Panc1 (cell line): ENCODE measurements at regions not wholly inside any gene's neighbourhood (a gene's known extent, or its start where the extent isn't known, plus 50 kb on each side); places are given as distances from the start of the nearest gene placed in this dataset.
"Not testable (repeated sequence)": the region's sequence is repeated elsewhere in the genome, so short reads cannot be mapped to it uniquely, and the experiment has no call there.

ENCODE experiments used
- POLR2AphosphoS5 ChIP-seq: IDR thresholded peaks from 2 replicates; pipeline ENCODE4 v1.6.1; 2012; ENCODE audit warnings: mild to moderate bottlenecking, low read depth, low read length, moderate library complexity
- SIN3A ChIP-seq: IDR thresholded peaks from 2 replicates; pipeline ENCODE4 v1.6.1; 2012; ENCODE audit warnings: low read depth, mild to moderate bottlenecking, low read length, moderate library complexity, borderline replicate concordance; ENCODE audit not compliant: insufficient read depth
- TF ChIP-seq, protein P1 (sequence below): fragments of 450-650 bp; IDR thresholded peaks from 2 replicates; pipeline ENCODE4 v1.5.1; 2017; ENCODE audit warnings: mild to moderate bottlenecking
- TF ChIP-seq, protein P2 (sequence below), 2 experiments: IDR thresholded peaks; 2 replicates each; pipeline ENCODE4 v1.6.1; 2011 to 2012; ENCODE audit warnings: low read depth in 2 of 2, control low read depth in 1 of 2, low read length in 1 of 2, mild to moderate bottlenecking in 1 of 2, moderate library complexity in 1 of 2; ENCODE audit not compliant: insufficient read depth in 1 of 2

DNA sequence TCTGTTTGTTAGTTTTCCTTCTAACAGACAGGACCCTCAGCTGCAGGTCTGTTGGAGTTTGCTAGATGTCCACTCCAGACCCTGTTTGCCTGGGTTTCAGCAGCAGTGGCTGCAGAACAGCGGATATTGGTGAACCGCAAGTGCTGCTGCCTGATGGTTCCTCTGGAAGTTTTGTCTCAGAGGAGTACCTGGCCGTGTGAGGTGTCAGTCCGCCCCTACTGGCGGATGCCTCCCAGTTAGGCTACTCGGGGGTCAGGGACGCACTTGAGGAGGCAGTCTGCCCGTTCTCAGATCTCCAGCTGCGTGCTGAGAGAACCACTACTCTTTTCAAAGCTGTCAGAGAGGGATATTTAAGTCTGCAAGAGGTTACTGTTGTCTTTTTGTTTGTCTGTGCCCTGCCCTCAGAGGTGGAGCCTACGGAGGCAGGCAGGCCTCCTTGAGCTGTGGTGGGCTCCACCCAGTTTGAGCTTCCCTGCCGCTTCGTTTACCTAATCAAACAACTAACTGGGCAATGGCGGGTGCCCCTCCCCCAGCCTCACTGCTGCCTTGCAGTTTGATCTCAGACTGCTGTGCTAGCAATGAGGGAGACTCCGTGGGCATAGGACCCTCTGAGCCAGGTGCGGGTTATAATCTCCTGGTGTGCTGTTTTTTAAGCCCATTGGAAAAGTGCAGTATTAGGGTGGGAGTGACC, 634.3 kb upstream of the CHD1 start:
- TF ChIP-seq, protein P1, sequence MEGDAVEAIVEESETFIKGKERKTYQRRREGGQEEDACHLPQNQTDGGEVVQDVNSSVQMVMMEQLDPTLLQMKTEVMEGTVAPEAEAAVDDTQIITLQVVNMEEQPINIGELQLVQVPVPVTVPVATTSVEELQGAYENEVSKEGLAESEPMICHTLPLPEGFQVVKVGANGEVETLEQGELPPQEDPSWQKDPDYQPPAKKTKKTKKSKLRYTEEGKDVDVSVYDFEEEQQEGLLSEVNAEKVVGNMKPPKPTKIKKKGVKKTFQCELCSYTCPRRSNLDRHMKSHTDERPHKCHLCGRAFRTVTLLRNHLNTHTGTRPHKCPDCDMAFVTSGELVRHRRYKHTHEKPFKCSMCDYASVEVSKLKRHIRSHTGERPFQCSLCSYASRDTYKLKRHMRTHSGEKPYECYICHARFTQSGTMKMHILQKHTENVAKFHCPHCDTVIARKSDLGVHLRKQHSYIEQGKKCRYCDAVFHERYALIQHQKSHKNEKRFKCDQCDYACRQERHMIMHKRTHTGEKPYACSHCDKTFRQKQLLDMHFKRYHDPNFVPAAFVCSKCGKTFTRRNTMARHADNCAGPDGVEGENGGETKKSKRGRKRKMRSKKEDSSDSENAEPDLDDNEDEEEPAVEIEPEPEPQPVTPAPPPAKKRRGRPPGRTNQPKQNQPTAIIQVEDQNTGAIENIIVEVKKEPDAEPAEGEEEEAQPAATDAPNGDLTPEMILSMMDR: not testable (repeated sequence)
- TF ChIP-seq, protein P2, sequence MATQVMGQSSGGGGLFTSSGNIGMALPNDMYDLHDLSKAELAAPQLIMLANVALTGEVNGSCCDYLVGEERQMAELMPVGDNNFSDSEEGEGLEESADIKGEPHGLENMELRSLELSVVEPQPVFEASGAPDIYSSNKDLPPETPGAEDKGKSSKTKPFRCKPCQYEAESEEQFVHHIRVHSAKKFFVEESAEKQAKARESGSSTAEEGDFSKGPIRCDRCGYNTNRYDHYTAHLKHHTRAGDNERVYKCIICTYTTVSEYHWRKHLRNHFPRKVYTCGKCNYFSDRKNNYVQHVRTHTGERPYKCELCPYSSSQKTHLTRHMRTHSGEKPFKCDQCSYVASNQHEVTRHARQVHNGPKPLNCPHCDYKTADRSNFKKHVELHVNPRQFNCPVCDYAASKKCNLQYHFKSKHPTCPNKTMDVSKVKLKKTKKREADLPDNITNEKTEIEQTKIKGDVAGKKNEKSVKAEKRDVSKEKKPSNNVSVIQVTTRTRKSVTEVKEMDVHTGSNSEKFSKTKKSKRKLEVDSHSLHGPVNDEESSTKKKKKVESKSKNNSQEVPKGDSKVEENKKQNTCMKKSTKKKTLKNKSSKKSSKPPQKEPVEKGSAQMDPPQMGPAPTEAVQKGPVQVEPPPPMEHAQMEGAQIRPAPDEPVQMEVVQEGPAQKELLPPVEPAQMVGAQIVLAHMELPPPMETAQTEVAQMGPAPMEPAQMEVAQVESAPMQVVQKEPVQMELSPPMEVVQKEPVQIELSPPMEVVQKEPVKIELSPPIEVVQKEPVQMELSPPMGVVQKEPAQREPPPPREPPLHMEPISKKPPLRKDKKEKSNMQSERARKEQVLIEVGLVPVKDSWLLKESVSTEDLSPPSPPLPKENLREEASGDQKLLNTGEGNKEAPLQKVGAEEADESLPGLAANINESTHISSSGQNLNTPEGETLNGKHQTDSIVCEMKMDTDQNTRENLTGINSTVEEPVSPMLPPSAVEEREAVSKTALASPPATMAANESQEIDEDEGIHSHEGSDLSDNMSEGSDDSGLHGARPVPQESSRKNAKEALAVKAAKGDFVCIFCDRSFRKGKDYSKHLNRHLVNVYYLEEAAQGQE (IDR thresholded peaks at IDR 0.05; ENCODE audit: insufficient read depth in 1 of 2, low read depth in 2 of 2, low read length in 1 of 2): not testable (repeated sequence)
- TF ChIP-seq POLR2AphosphoS5, SIN3A: not testable (repeated sequence)
